CD4-positive, alpha-beta T cell treated with Interleukin-2 at 100 ng/mL for 4 hours (primary cell): ENCODE measurements at regions not wholly inside any gene's neighbourhood (a gene's known extent, or its start where the extent isn't known, plus 50 kb on each side); places are given as distances from the start of the nearest gene placed in this dataset.
"Not testable (repeated sequence)": the region's sequence is repeated elsewhere in the genome, so short reads cannot be mapped to it uniquely, and the experiment has no call there.

Experiments used
- DNase-seq: peaks from one replicate; pipeline ENCODE4 v3.0.0-alpha.2; 2020; ENCODE audit warnings: low spot score

- DNase-seq = no peak
These were observed 52.6 kb upstream of the SP8 start for GRCh38 chr7:20839196-20839735.

GRCh38 chr7:20839987-20840386 is 53.3 kb upstream of the SP8 start:
- no peak for DNase-seq

GRCh38 chr7:20846791-20847190 is 60.1 kb upstream of the SP8 start:
- DNase-seq = no peak

DNA sequence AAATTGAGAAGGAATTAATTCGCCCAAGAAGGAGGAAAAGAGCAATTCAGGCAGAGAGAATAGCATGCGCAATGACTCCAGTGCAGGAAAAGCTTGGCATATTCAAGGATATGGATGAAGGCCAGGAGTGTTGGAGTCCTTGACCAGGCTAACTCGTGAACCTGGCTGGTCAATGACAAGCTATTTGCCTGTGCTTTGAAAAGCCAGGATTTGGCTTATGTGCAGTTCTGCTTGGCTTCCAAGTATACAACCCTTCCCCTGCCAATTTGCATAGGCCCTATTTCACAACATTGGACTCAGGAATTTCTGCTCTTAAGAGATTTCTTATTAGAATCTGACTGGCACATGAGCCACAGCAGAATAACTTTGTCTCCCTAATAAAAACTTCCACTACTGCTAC is 72.3 kb upstream of the SP8 start:
- DNase-seq = no peak

DNA sequence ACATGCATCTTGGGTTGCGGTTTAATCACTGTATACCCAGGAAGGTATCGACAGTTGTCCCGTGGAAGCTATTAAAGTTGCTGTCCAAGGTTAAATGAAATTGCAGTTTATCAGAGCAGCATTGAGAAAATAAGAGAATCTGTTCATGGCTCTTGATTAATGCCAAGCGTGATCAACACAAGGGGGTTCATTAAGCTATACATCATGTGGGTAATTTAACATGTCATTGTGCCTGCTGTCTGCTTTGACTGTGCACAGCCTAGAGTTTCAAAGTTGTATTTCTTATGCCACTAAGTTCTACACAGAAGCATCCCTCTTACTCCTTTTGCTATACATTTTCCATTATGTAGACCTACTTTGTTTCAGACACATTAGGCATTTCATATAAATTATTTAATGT is 74.8 kb upstream of the SP8 start:
- no peak for DNase-seq

- no peak for DNase-seq
These were observed 75.9 kb upstream of the SP8 start for GRCh38 chr7:20862554-20862953.

GRCh38 chr7:20864221-20864620 is 77.5 kb upstream of the SP8 start:
- DNase-seq = no peak

DNA sequence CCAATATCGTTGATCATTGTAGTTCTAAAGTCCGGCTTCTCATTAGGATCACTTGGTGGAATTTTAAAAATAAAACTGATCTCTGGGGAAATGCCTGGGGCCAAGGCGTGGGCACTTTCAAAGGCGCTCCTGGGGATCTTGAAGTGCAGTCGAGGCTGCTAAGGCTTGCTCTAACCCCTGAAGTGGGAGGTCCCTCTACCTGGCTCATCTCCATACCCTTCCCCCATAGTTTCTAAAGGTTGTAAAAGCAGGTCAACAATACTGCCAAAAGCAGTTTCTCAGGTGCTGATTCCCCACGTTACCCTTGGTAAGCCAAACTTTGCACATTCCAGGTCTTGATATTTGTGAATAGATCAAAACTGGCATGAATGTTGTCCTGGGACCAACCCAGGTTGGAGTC is 79.0 kb upstream of the SP8 start:
- no peak for DNase-seq

DNA sequence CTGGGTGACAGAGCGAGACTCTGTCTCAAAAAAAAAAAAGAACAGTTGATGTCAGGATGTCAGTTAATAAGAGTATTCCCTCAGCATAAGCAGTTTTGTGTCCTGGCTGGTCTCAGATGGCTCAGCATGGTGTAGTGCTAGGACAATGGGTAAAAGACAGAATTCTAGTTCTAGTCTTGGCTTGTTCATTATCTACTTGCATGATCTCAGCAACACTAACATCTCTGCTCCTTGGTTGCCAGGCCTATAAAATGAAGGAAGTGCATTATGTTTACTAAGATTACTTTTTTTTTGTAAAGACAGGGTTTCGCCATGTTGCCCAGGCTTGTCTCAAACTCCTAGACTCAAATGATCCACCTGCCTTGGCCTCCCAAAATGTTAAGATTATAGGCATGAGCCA is 84.3 kb upstream of the SP8 start:
- no peak for DNase-seq

GRCh38 chr7:20892776-20893175 is 106.1 kb upstream of the SP8 start:
- DNase-seq = no peak

DNA sequence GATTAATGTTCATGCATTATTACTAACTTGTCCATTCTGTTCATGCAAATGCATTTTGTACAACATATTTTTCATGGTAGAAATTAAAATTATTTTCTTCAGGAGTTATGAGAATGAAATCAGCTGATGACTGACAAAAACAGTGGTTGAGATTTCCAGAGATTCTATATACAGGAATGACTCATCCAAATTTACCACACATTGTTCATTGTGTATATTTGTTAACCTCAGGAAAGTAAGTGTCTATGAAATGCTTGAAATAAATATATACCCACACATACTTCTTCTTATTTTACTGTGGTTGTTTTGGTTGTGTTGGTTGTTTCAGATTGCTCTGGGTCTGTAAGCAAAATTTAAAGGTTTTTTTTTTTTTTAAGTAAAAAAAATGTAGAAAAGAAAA is 108.1 kb upstream of the SP8 start:
- no peak for DNase-seq

DNA sequence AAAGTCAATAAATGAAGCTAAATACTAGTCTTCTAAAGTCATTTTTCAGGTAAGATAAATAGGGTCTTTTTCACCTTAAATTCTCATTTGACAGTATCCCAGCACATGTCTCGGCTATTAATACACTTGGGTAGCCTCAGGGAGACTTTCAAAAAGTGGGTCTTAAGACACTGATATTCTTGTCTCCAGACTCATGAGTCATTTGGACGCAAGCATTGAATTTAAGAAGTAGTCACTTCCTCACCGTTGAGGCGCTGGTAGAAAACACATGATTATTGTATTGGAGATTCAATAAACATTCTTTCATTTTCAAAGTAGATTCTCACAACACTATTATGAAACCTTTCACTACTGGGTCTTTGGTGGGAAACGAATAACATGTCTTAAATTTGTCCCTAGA is 108.9 kb upstream of the SP8 start:
- DNase-seq = no peak

- no peak for DNase-seq
These were observed 110.3 kb upstream of the SP8 start for GRCh38 chr7:20896996-20897395.

DNA sequence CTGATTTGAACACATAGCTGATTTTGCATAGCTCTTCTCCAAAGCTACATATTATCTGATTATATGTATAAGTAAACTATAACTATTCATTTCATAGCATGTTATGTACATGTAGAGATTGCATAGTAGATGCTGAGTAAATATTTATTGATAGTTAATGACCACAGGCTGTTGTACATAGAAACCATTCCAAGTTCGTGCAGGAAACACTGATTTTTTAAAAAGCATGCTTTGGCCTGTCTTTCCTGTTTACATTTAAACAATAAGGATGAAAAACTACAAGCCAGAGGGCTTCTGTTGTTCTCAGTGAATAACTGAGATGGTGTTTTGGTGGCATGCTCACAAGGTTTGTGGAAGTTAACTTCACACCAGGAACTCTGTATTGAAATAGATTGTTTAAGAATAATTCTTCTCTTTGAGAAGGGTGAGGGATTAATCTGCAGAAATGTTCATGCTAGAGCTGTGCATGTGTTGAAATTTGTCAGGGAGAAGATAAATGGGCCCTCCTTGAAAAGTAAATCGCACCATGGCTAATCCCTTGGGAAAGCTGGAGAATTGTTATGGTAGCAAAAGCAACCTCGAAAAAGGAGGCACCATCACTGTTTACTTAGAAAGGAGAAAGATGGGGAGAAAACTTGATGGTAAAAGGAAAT is 120.2 kb upstream of the SP8 start:
- no peak for DNase-seq

DNA sequence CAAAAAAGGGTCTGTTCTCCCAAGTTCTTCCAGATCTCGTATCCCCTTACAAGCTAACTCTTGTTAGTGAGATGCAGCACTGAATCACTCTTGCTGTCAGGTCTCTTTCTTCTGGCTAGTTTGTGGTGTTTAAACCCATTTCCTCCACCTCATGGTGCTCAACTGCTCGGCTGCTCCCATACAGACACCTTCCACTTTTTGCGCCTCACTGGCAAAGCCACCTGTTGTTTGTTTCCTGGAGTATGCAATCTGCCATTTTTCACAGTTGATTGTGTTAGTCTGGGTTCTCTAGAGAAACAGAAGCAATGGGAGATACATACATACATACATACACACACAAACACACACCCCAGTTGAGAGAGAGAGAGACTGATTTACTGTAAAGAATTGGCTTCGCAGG is 124.4 kb upstream of the SP8 start:
- DNase-seq = no peak

GRCh38 chr7:20913853-20914252 is 127.2 kb upstream of the SP8 start:
- DNase-seq = no peak

DNA sequence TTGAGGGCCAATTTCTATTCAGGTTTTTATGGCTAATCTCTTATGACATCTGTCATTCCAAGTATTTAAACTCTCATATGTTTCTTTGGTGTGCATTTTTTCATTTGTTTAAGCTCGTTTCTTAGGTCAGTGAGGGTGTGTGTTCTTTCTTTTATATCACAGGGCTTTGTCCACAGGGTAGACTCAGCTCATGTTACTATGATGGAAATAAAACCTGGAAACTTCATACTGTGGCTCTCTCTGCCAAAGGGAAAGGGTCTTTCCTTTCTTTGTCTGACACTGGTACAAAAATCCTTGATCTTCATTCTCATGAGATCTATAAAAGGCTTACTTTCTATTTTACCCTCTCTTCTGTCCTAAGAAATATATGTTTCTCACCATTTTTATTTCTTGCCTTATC is 129.6 kb upstream of the SP8 start:
- no peak for DNase-seq

DNA sequence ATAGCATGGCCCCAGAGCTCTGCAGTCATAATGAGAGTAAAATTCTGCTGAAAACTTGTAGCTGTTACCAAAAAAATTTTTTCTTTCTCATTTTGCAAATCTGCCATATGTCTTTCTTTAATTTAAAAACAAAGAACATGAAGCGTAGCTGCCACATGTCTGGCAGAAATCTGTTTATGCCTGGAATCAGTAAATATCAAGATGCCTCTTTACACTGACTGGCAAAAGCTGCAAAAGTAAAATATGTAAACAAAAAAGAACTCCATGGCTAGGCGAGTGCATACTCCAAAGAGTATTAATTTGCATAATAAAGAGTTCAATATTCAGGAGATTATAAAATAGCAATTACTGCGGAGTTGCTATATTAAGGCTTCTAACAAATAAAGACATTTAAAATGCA is 130.9 kb upstream of the SP8 start:
- no peak for DNase-seq

- no peak for DNase-seq
These were observed 131.5 kb upstream of the SP8 start for GRCh38 chr7:20918156-20918555.

GRCh38 chr7:20927178-20927577 is 140.5 kb upstream of the SP8 start:
- DNase-seq = not testable (repeated sequence)

DNA sequence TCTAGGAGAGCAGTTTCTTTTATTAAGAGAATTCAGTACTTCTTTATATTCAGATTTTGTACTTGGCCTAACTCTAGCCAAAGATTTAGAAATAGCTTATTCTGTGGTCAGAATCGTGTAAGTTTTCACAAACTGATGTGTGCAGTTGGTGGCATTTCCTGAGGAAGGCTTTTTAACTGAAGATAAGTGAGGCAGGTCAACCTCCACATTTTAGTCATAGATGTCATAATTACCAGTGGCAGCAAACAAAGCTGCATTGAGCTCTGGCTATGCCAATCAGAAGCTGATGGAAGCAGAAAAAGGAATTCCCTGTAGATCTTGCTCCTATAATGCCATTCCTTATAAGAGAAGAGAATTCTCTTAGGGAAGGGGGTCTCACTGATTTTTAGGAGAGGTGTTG is 141.3 kb upstream of the SP8 start:
- DNase-seq = no peak

GRCh38 chr7:20929199-20929598 is 142.5 kb upstream of the SP8 start:
- DNase-seq = no peak

DNA sequence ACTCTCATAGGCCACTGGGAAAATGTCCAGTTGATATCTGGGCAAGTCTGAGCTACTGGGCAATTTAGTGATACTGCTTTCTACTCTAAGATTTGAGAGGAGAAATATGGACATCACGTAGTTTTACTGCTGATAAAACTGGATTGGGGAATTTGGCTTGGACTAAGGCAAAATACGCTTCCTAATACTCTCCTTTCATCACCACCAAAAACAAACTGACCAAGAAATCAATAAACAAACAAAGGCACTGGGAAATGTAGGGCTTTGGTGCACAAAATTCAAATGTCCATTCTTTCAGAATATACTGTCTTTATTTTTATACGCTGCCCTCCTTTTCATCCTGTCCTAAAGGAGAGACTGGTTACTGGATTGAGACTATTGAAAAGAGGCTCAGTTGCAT is 145.1 kb upstream of the SP8 start:
- no peak for DNase-seq

DNA sequence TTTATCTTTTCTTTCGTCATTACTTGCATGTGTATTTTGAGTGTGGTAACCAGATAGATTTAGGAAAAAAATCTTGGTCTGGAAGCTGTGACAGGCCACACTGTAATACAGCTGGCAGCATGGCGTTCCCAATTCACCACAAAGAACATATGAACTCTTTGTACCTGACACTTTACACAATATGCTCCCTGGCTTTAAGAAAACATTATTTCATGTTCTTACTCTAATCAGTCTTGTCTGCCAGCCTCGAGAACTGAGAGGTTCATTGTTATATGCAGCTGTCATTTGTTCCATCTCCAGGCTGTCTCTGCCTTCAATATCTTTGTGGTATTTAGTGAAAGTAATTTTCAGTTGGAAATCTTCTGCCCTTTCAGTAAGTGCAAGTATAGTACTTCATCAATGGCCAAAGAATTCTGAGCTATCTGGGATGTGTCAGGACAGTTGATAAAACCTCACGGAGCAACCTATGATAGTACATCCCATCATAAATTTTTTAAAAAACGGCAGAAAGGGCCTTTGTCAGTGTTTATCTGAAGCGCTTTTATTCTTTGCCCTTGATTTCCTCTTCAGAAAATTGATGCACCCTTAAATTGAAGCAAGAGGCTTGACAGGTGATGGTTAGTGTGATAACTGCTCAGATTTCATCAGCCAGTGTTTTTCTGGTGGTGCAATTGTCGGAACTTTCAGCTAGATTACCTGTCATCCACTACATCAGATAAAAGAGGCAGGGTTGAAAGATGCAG is 146.3 kb upstream of the SP8 start:
- no peak for DNase-seq
